GM19351 (cell line): ENCODE measurements at regions not wholly inside any gene's neighbourhood (a gene's known extent, or its start where the extent isn't known, plus 50 kb on each side); places are given as distances from the start of the nearest gene placed in this dataset.

Source experiments
- ATAC-seq: cut with Tn5 transposase; IDR thresholded peaks from one replicate; pipeline ENCODE4 v1.9.1; 2021; ENCODE audit warnings: mild to moderate bottlenecking, moderate library complexity; ENCODE audit not compliant: unreplicated experiment

DNA sequence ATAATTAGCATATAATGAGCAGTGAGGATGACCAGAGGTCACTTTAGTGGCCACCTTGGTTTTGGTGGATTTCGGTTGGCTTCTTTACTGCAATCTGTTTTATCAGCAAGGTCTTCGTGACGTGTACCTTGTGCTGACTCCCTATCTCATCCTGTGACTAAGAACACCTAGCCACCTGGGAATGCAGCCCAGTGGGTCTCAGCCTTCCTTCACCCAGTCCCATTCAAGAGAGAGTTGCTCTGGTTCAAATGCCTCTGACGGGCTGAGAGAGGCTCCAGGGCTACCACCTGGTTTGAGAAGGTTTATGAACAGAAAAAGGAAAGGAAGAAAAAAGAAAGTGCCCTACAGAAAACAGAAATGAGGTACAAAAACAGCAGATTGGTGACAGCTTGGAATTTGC, 738.7 kb downstream of the SOCS6 start:
- ATAC-seq: no peak

DNA sequence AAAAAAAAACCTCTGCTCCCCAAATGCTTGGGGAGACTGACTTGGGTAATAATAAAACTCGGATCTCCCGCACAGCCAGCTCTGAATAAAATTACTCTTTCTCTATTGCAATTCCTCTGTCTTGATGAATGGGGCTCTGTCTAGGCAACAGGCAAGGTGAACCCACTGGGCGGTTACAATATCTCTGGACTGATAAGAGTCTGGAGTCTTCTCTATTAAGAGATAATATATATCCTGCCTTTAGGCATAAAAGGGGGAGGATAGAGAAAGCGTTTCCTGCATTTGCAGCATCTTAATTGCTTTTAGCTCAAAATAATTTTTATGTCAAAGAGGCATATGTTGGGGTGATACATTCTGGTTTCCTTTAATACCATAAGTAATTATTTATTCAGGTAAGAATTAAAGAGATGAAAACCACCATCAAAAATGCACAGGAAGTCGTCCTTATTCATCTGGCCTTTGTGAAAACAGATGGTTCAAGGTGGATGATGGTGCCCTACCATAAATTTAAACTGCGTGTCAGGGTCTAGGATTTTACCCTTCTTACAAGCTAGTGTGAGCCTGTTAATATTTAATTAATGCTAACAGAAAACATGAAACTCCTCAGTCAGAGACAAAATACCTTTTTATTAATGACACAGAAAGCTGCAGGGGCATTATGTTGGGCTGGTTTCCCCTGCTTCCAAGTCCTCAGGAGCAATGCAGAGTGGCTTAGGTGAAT, 736.8 kb downstream of the SOCS6 start:
- no peak for ATAC-seq

DNA sequence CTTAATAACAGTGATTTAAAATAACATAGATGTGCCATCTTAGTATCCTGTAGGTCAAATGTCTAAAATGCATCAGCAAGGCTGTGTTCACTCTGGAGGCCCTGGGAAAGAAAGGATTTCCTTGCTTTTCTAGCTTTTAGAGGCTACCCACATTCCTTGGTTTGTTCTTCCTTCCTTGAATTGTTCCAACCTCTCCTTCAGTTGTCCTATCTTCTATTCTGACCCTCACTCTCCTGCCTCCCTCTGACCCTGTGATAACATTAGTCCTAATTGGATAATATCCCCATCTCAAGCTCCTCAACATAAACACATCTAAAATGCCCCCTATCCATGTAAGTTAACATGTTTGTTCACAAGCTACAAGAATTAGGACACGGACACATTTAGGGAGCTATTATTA, 733.5 kb downstream of the SOCS6 start:
- ATAC-seq: no peak

DNA sequence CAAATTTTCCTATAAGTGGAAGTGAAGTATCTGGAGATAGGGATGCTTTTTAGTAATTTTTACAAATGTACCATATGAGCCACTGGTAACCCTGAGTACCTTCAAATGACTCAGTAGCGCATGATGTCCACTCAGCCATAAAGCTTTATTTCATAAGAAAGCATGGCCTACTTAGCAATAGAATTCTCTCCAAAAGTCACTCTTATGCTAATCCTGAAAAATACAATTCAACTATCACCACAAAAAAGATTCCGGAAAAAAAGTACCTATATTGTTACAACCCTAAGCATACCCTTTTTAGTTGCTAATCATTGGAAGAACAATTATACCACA, 732.2 kb downstream of the SOCS6 start:
- no peak for ATAC-seq

DNA sequence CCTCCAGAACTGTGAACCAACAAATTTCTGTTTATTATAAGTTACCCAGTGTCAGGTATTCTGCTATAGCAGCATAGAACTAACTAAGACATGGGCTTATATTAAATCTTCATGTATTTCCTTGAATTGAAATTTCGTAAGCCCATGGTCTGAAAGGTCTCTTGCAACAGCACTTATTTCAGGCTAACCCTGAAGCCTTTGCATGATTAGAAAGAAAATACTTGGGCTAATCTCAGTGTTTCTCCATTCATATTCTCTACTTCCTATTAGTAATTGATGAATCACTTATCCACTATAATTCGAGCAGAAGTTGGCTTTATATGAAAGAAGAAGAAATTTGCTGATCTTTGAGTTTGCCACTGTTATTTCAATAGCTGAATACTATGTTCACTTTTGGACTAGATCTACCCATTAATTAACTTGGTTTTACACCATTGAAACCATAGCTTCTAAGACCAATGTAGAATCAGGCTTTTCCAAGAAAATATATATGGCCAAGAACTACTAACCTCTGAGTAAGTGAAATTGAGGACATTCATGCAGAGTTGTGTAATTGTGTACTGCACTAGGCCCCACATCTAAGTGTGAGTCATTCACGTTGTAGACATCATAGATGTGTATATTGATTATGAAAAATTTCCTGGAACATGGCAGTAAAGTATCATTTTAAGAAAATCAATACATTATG, 731.6 kb downstream of the SOCS6 start:
- ATAC-seq: no peak

DNA sequence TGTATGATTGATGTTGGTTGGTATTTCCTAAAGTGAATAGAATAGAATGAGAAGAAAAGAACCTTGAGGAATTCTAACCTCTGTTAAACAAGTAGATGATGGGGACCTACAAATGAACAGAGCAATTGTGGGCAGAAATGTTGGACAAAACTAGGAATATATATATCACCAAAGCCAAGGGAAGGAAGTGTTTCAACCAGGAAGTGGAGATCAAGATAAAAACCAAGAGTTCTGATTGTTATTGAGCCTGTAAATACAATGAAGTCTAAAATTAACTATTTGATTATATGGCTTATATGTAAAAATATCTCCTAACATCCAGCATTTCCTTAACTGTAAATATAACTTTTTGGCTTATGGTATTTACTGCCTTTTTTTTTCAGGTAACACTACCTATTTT, 730.0 kb downstream of the SOCS6 start:
- no peak for ATAC-seq

DNA sequence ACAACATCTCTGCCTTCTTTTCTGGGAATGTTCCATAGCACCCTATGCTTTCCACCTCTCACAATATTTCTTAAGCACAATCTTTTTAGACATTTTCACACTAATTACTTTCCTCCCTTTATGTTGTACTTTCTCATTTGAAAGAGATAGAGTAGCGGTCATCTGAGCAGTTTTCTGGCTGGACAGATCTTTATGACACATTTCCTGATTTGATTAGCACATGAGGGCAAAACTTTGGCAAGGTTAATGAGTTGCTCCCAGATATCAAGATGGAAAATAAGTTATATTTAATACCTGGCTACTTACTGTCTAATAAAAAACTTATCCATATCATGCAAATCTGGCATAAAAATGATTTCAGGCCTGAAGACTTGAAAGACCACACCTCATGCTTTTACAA, 723.9 kb downstream of the SOCS6 start:
- no peak for ATAC-seq

DNA sequence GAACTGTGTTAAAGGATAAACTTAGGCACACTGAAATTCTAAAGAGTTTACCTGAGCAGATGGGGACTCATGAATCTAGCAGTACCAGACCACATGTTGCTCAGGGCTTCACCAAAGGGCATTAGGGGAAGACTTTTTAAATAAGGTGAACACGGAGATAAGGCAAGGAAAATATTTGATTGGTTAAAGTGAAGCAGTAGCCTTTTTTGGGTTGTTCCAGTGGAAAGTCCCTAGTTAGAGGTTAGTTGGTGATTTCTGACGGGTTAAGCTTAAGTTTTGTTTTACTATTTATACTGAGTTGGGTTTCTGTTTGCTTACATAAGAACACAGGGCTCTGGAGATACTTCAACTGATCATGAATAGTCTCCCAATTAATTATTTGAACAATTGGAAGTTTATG, 722.5 kb downstream of the SOCS6 start:
- peak; percentile 74 for ATAC-seq

DNA sequence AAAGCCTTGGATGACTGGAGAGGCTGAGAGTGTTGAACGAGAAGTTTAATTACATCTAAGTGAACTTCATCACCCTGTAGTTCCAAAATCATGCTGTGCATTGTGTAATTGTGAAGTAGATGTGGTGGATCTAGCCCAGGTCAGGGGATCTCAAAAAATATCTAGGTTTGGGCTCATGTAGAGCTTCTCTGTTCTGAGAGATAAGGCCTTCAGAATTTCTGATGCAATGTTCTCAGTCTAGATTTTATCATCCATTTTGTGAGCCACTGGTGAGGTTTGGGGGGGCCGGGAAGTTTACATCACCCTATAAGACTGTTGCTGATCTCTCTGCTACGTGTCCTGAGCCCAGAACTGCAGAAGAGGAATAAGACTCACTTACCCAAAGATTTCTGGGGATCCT, 719.4 kb downstream of the SOCS6 start:
- no peak for ATAC-seq

DNA sequence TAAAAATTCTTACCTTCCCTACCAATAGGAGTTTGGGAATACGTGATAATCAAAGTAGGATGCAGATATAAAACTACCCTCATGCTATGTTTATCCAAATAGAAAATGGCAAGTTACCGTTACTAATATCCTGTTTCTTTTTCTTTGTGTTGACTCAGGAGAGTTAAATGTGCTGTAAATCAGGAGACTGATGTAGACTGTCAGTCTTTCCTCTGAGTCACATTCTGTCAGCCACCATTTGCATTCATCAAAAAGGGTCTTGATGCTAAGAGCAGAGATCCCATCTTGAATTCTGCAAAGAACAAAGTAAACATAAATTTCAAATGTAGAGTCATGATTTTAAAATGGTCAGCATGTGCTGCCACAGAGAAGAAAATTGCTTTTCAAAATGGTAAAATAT, 712.8 kb downstream of the SOCS6 start:
- no peak for ATAC-seq

DNA sequence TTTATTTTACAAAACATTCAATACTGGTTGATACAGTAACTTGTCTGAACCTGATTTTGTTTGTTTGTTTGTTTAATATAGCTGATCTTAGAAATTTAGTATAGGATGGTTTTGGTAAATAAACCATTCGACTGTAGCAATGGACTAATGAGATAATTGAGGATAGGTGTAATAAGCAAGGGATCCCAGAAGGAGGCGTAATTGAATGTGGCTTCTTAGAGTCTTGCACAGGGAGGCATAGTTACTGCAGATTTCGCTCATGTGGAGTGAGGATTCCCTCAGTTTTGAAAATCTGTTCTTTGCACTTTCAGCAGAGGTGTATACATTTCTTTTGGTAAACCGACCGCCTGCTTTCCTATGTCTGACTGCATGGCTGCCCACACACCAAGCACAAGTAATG, 709.6 kb downstream of the SOCS6 start:
- no peak for ATAC-seq

DNA sequence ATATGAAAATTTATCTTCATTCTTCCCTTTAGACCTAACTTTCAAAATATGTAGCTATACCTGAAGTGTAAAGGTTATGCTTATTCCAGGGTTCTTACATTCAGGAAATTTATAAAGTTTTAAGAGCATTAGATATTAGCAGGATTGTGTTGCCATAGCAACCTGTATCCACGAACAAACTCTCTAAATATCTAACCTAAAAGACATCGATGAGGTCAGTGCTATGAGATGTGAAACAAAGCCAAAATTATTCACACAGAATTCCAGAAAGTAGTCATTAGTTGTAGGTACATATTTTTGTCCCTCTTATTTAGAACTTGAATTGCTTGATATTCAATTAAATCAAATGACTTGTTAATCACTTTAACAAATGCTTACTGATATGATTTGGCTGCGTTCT, 705.3 kb downstream of the SOCS6 start:
- ATAC-seq: no peak

DNA sequence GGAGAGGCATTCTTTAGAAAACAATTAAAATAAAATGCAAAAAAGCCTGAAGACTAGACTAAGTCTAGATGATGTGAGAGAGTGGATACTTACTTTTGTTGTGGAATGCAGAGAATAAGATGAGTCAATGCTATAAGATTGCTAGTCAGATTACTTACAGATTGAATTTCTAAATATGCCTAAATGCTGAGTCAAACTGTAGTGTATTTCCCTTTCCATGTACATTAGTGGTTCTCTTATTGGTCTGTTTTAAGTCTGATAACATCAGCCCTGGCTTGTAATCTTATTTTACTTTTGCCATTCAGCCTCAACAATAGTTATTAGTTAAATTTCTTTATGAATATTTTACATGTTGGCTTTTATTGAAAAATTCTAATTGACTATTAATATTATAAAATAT, 702.7 kb downstream of the SOCS6 start:
- no peak for ATAC-seq

DNA sequence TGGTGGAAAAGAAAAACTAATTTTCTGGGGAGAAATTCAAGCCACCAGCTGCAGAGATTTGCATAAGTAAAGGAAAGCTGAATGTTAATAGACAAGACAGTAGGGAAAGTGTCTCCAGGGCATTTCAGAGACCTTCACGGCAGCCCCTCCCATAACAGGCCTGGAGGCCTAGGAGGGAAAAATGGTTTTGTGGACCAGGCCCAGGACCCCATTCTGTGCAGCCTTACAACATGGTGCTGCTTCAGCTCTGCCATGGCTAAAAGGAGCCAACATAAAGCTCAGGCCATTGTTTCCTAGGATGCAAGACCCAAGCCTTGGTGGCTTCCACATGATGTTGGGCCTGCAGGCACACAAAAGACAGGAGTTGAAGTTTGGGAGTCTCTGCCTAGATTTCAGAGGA, 697.1 kb downstream of the SOCS6 start:
- no peak for ATAC-seq

DNA sequence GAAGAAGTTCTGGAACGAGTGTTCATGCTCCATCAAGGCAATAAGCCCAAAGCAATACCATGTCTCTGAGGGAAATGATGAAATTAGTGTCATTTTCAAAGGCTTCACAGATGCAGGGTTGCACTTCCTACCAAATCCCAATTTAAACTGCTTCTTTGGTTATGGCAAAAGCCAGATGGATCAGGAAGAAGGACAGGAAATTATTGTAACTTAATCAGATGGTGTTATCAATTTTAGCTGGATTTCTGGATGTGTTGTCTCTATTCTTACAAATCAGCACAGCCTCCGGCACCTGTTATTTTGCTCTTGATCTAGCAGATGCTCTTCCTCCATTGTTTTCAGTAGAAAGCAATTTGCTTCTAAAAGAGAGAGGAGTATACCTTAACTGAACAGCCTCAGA, 693.4 kb downstream of the SOCS6 start:
- ATAC-seq: no peak

DNA sequence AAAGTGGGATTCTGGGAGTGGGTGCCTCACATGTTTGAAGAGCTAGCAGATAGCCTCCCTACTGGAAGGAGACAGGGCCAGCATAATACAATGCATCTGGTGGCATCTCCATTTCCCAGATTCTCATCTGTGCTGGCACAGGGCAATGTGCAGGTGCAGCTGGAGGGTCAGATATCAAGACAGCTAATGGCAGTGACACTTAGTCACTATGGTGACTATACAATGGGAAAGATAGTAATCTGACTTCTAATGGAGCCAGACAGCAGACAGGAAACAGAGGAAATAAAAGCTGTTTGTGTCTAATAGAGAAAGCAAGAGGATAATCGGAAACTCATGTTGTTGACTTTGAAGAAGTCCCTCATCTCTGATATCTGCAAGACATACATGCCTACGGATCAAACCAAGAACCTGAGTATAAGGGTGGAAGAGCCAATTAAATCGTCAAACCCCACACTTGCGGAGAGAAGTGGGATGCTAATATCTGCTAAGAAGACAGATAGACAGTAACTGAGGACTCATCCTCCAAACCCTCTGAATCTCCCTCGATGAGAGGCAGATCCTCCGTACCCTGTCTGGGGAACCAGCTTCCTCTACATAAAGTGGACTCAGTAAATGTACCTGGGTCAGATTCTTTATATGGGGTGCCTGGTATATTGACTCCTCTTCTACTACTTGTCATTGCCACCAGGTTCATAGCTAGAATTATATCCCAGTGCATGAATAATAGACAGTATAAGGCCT, 692.7 kb downstream of the SOCS6 start:
- no peak for ATAC-seq

DNA sequence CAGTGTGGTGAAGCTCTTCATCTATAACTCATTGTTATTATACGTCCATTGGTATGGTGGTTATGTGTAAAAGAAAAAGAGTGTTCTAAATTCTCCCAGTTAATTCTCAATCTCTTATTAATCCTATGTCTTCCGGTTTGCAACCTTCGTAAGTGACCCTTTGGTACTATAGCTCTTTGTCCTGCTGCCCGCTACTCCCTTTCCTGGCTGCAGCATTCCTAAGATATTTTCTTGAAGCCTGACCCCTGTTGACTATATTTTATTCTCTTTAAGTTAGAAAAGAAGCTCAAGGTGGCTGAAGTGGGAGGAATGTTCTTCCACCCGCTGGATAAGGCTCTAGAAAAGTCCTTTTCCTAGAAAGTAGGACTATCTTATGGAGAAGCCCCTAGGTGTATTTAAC, 684.8 kb downstream of the SOCS6 start:
- ATAC-seq: no peak

DNA sequence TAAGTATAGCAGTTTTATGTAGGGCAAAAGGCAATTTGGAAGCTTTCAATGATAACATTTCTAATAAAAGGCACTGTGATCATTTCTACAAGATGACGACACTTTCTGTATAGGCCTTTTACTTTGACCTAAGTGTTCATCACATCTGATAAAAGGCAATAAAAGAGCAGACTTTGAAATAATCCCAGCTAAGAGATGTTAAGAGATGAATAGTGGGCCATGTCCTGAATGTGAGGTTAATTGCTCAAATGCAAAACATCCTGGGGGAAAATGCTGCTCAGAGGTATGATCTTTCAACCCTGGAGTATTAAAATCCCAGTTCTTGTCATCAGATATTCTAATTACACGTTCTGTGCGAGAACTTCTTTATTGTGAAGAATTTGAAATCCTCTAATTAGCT, 677.6 kb downstream of the SOCS6 start:
- ATAC-seq: no peak

DNA sequence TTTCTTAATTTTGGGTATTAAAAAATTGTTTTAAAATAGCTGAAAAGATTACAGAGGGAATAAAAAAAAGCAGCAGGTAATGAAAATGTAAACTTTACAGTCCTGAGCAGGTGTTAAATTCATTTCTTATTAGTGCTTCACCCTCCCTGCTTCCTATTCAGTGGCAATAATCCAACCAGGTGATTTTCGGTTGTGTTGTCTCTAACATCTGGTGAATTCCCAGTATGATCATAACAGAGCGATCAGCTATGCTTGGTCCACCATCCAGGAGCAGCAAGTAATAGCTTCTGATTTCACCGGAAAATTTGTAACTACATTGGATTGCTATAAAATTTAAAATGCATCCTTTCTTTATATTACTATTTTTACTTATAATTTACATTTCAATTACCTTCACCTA, 673.1 kb downstream of the SOCS6 start:
- ATAC-seq: no peak

DNA sequence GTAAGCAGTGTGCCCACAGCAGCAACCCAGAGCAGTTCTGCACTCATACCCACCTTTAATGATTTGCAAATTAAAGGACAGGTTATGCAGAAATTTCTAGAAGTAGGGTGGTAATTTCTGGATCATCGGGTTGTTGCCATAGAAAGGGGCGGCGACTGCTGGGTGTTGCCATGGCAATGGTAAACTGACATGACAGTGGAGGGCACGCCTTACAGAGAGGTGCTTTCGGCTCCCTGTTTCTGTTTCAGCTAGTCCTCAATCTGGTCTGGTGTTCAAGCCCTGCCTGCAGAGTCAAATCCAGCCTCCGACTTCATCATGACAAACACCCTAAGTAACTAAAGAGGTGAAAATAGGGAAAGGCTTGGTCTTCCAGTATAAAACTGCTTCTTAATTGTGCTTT, 667.7 kb downstream of the SOCS6 start:
- ATAC-seq: no peak

DNA sequence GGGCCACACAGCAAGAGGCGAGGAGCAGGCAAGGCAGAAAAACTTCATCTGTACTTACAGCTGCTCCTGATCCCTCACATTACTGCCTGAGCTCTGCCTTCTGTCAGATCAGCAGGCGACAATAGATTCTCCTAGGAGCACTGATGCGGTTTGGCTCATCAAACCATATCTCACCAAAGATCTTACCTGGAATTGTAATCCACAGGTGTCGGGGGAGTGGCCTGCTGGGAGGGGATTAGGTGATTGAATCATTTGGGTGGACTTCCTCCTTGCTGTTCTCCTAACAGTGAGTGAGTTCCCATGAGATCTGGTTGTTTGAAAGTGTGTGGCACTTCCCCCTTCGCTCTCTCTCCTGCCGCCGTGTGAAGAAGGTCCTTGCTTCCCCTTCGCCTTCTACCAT, 647.3 kb downstream of the SOCS6 start:
- no peak for ATAC-seq
